ENCODE measurements at regions not wholly inside any gene's neighbourhood (a gene's known extent, or its start where the extent isn't known, plus 50 kb on each side); places are given as distances from the start of the nearest gene placed in this dataset.

DNA sequence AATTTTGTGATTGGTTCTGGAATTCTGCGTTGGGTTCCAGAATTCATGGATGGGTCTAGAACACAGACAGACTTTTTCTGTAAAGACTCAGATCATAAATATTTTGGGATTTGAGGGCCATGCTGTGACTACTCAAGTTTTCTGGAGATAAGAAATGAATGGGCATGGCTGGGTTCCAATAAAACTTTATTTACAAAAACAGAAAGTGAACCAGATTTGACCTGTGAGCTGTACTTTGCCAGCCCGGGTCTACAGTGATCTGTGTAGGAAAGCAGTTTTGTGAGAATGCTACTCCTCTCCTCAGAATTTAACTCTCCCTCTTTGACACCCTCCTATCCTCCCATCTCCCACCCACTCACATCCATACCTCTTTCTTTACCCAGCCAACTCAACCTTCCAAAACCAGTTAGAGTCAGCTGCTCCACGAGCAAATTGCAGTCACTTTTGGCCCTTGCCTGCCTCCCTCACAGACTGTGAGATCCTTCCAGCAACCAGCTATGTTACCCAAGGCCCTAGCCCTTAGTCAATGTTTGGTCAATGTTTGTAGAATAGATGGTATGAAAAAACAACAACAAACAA lies 312.8 kb upstream of the ZMIZ1 start:
- Histone ChIP-seq H3K9me3 (ENCODE audit: insufficient read depth, low read length) (no peaks in the 10 kb centered on the region), H3K9ac (ENCODE audit: insufficient read length, low read depth) (no peak overlapping the region), H3K4me1 (ENCODE audit: insufficient read depth, insufficient read length) (peaks cover 12% of the 10 kb centered on the region), H3K36me3 (ENCODE audit: insufficient read depth, insufficient read length, low read length) (no peaks in the 10 kb centered on the region), H3K27me3 (ENCODE audit: insufficient read depth, insufficient read length) (peaks cover 7% of the 10 kb centered on the region), H3K4me3 (ENCODE audit: insufficient read length, low read depth) (no peak overlapping the region)
- DNase-seq (ENCODE audit: low read depth, low spot score): no peak
- TF ChIP-seq ZNF274 (IDR thresholded peaks at IDR 0.05; ENCODE audit: low read depth, low read length) (no peak), YY1 (IDR thresholded peaks at IDR 0.05; ENCODE audit: insufficient read depth, insufficient read length) (no peak)

DNA sequence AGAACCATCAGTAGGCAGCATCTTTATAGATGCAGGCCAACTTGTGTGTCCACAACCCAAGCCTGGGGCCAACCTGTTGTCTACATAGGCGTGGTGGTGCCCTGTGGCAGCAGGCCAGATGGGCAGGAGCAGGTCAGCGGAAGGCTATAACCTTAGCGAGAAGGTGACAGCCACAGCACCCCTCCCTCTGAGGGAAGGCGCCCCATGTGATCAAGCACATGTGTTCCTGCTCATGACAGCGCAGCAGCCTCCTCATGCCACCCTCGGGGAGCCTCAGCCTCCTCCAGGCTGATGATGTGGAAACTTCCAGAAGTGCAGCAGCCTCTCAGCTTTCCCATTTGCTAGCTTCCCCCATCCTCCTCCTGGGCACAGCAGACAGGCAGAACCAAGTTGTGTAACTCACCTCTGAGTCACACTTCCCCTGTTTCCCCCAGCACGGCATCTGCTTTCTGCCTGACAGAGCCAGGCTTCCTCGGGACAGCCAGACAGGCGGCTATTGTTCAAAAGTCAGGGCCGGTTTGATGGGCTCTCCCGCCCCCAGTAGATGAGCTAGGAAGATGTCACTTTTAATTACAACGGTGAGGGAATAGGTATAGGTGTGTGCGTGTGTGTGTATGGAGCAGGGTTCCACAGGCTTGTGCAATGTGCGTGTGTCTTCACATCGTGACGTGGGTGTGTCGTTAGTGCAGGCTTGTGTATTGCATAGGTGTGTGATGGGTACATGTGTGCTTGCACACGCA lies 312.0 kb upstream of the ZMIZ1 start:
- H3K9ac ChIP-seq (ENCODE audit: insufficient read length, low read depth): peak overlapping the region; percentile 42
- H3K4me3 ChIP-seq (ENCODE audit: insufficient read length, low read depth): no peak overlapping the region
- TF ChIP-seq ZNF274 (IDR thresholded peaks at IDR 0.05; ENCODE audit: low read depth, low read length) (no peak), YY1 (IDR thresholded peaks at IDR 0.05; ENCODE audit: insufficient read depth, insufficient read length) (no peak), SUZ12 (IDR thresholded peaks at IDR 0.05; ENCODE audit: extremely low read depth, insufficient read depth, insufficient read length) (no peak)
- DNase-seq (ENCODE audit: low read depth, low spot score): no peak
- no peaks in the 10 kb centered on the region for H3K9me3 ChIP-seq (ENCODE audit: insufficient read depth, low read length)
- peaks cover 7% of the 10 kb centered on the region for H3K27me3 ChIP-seq (ENCODE audit: insufficient read depth, insufficient read length)
- peaks cover 12% of the 10 kb centered on the region for H3K4me1 ChIP-seq (ENCODE audit: insufficient read depth, insufficient read length)
- H3K36me3 ChIP-seq (ENCODE audit: insufficient read depth, insufficient read length, low read length): no peaks in the 10 kb centered on the region

DNA sequence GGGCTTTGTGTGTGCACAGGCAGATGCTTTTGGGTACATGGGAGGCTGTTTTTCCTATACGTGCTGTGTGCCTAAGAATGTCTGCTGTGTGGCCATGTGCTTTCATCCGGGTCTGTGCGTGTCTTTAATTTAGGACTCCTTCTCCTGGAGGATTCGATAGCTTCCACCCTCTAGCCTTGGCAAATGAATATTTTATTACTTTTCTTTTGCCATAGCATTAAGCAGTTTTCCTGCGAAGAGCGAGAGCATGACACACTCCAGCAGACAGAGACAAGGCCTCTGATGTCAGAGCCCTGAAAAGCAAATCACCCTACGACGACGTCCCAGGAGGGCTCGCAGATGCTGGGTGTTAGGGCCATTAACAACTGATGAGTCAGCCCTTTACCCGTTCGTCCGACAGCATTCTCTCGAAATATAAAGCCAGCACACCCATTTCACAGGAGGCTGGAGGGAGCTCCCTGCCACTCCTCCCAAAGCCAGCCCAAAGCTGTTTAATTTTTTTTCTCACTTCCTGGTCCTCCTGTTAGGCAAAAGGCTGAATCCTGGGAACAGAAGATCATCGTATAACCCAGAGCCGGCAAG lies 311.3 kb upstream of the ZMIZ1 start:
- Histone ChIP-seq H3K4me1 (ENCODE audit: insufficient read depth, insufficient read length) (peaks cover 12% of the 10 kb centered on the region), H3K4me3 (ENCODE audit: insufficient read length, low read depth) (no peak overlapping the region), H3K36me3 (ENCODE audit: insufficient read depth, insufficient read length, low read length) (no peaks in the 10 kb centered on the region), H3K9ac (ENCODE audit: insufficient read length, low read depth) (no peak overlapping the region), H3K9me3 (ENCODE audit: insufficient read depth, low read length) (no peaks in the 10 kb centered on the region), H3K27me3 (ENCODE audit: insufficient read depth, insufficient read length) (peaks cover 7% of the 10 kb centered on the region)
- DNase-seq (ENCODE audit: low read depth, low spot score): no peak
- TF ChIP-seq ZNF274 (IDR thresholded peaks at IDR 0.05; ENCODE audit: low read depth, low read length) (no peak), SUZ12 (IDR thresholded peaks at IDR 0.05; ENCODE audit: extremely low read depth, insufficient read depth, insufficient read length) (no peak), YY1 (IDR thresholded peaks at IDR 0.05; ENCODE audit: insufficient read depth, insufficient read length) (no peak)

DNA sequence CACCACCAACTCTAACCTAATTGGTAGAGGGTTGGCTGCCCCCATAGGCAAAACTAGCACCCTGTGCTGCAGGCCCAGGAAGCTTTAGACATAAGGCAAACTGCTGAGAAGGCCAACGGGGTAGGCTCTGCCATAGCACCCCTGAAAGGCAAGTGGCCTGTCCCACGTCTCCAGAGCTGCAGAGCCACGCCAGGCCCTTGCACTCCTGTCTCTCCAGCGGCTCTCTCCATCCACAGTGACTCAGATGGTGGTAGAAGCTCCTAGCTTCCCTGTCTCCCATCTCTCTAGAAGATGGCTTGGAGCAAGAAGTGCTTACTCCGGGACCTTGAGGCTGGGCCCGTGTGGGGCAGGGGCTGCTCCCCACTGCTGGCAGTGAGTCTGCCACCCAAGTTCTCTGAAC lies 310.6 kb upstream of the ZMIZ1 start:
- Histone ChIP-seq H3K9ac (ENCODE audit: insufficient read length, low read depth) (no peak overlapping the region), H3K9me3 (ENCODE audit: insufficient read depth, low read length) (no peaks in the 10 kb centered on the region), H3K36me3 (ENCODE audit: insufficient read depth, insufficient read length, low read length) (no peaks in the 10 kb centered on the region), H3K27me3 (ENCODE audit: insufficient read depth, insufficient read length) (peaks cover 7% of the 10 kb centered on the region), H3K4me3 (ENCODE audit: insufficient read length, low read depth) (no peak overlapping the region), H3K4me1 (ENCODE audit: insufficient read depth, insufficient read length) (peaks cover 12% of the 10 kb centered on the region)
- no peak for DNase-seq (ENCODE audit: low read depth, low spot score)
- TF ChIP-seq SUZ12 (IDR thresholded peaks at IDR 0.05; ENCODE audit: extremely low read depth, insufficient read depth, insufficient read length) (no peak), YY1 (IDR thresholded peaks at IDR 0.05; ENCODE audit: insufficient read depth, insufficient read length) (no peak), ZNF274 (IDR thresholded peaks at IDR 0.05; ENCODE audit: low read depth, low read length) (no peak)

DNA sequence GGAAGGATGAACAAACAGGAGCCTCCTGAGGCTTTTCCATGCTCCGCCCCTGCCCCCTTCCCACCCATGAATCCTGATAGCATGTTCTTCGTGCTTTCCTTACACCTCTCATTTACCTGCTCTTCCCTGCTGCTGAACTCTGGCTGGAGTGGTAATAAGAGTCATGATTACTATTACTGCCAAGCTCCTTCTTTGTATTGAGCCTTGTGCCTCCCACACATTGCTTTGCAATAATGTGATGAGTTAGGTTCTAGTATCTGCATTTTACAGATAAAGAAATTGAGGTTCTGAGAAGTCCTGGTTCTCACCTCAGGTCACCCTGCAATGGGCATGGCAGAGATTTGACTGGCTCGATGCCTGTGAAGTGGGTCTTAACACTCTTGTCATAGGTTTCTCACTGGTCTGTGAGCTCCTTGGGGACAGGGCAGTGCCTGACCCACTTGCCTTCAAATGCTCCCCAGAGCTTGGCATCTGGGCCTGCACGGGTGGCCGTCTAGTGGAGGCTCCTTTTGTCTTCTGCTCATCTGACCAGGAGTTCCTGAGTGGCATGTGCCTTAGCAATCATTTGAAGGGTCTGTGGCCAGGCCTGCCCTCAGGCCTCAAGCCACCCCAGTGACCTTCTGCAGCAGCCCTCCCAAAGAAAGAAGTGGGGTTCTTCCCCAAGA lies 309.2 kb upstream of the ZMIZ1 start:
- H3K9me3 ChIP-seq (ENCODE audit: insufficient read depth, low read length): no peaks in the 10 kb centered on the region
- no peak overlapping the region for H3K9ac ChIP-seq (ENCODE audit: insufficient read length, low read depth)
- peaks cover 7% of the 10 kb centered on the region for H3K27me3 ChIP-seq (ENCODE audit: insufficient read depth, insufficient read length)
- TF ChIP-seq SUZ12 (IDR thresholded peaks at IDR 0.05; ENCODE audit: extremely low read depth, insufficient read depth, insufficient read length) (no peak), YY1 (IDR thresholded peaks at IDR 0.05; ENCODE audit: insufficient read depth, insufficient read length) (no peak), ZNF274 (IDR thresholded peaks at IDR 0.05; ENCODE audit: low read depth, low read length) (no peak)
- no peaks in the 10 kb centered on the region for H3K36me3 ChIP-seq (ENCODE audit: insufficient read depth, insufficient read length, low read length)
- H3K4me1 ChIP-seq (ENCODE audit: insufficient read depth, insufficient read length): peaks cover 10% of the 10 kb centered on the region
- DNase-seq (ENCODE audit: low read depth, low spot score): no peak
- H3K4me3 ChIP-seq (ENCODE audit: insufficient read length, low read depth): no peak overlapping the region

DNA sequence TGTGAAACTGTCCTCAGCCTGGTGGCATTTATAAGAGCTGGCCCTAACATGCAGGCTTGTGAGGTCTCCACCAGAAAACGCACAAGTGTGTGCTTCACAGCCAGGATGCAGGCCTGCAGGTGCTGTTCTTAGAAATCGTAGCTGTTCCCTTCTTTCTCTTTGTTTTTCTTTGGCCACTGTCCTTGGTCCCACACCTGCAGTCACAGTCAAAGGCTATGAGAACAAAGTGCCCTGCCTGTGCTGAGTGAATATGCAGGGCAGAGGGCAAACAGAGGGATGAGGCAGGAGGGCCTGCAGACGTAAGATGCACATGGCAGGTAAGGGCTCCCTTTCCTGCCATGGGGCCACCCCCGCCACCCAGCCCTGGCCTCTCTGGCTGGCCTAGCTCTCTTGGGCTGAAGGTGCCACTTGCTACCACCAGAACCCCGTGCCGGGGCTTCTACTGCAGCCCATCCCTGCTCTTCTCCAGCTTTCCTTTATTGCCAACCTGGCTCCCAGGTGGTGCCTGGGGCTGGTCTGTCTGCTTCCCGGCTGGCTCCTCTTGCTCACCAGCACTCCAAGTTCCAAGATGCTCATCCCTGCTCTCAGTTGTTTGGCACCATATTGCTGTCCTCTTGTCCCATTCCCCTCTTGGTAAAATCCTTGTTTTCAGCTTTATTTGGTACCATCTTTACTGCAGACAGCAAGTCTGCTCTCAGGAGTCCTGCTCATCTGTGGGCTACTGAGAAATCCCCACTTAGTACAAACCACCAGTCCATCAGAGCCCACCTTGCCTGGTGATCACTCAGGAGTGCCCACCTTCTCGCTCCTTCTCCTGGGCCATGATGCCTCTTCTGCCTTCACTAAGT lies 308.1 kb upstream of the ZMIZ1 start:
- H3K9me3 ChIP-seq (ENCODE audit: insufficient read depth, low read length): no peaks in the 10 kb centered on the region
- no peak overlapping the region for H3K9ac ChIP-seq (ENCODE audit: insufficient read length, low read depth)
- peaks cover 8% of the 10 kb centered on the region for H3K4me1 ChIP-seq (ENCODE audit: insufficient read depth, insufficient read length)
- TF ChIP-seq SUZ12 (IDR thresholded peaks at IDR 0.05; ENCODE audit: extremely low read depth, insufficient read depth, insufficient read length): no peak
- no peak for TF ChIP-seq YY1 (IDR thresholded peaks at IDR 0.05; ENCODE audit: insufficient read depth, insufficient read length)
- no peak for TF ChIP-seq ZNF274 (IDR thresholded peaks at IDR 0.05; ENCODE audit: low read depth, low read length)
- peaks cover 7% of the 10 kb centered on the region for H3K27me3 ChIP-seq (ENCODE audit: insufficient read depth, insufficient read length)
- no peak for DNase-seq (ENCODE audit: low read depth, low spot score)
- no peak overlapping the region for H3K4me3 ChIP-seq (ENCODE audit: insufficient read length, low read depth)
- no peaks in the 10 kb centered on the region for H3K36me3 ChIP-seq (ENCODE audit: insufficient read depth, insufficient read length, low read length)
